T47D (cell line): ENCODE measurements at regions not wholly inside any gene's neighbourhood (a gene's known extent, or its start where the extent isn't known, plus 50 kb on each side); places are given as distances from the start of the nearest gene placed in this dataset.

Source experiments
- DNase-seq, 2 experiments: peaks; one replicate each; pipeline versions ENCODE4 v3.0.0 to v3.0.0-alpha.2; 2011 to 2012; ENCODE audit warnings: low read depth in 1 of 2, low spot score in 1 of 2
- JUND ChIP-seq: IDR thresholded peaks from 2 replicates; pipeline ENCODE4 v1.6.1; 2012; ENCODE audit warnings: low read depth
- in situ Hi-C: cut with HindIII; loops from 2 replicates; pipeline ENCODE4 v1.10.0; 2016; ENCODE audit warnings: low sequenced_read_pairs, low pct_unique_long_range_greater_than_20kb

GRCh38 chr20:57897156-57897874, 187.5 kb upstream of the PMEPA1 start:
- in situ Hi-C loops, result no loop called here
- no peak for DNase-seq
- TF ChIP-seq JUND, result no peak

- DNase-seq, result no peak
- in situ Hi-C loops, result no loop called here
- no peak for TF ChIP-seq JUND
Measured at GRCh38 chr20:57896563-57896962, 186.7 kb upstream of the PMEPA1 start.

GRCh38 chr20:57896017-57896416, 186.2 kb upstream of the PMEPA1 start:
- TF ChIP-seq JUND, result no peak
- in situ Hi-C loops, result no loop called here
- no peak for DNase-seq

GRCh38 chr20:57895161-57895855, 185.5 kb upstream of the PMEPA1 start:
- DNase-seq, result no peak
- in situ Hi-C loops, result no loop called here
- no peak for TF ChIP-seq JUND

- no peak for TF ChIP-seq JUND
- in situ Hi-C loops, result no loop called here
- DNase-seq, result no peak
Measured at GRCh38 chr20:57894522-57894921, 184.7 kb upstream of the PMEPA1 start.

- no peak for DNase-seq
- no peak for TF ChIP-seq JUND
- in situ Hi-C loops, result no loop called here
Measured at GRCh38 chr20:57894096-57894495, 184.3 kb upstream of the PMEPA1 start.

- in situ Hi-C loops, result no loop called here
- no peak for DNase-seq
- TF ChIP-seq JUND, result no peak
Measured at GRCh38 chr20:57893366-57893999, 183.7 kb upstream of the PMEPA1 start.

- DNase-seq, result no peak
- TF ChIP-seq JUND, result no peak
- in situ Hi-C loops, result no loop called here
Measured at GRCh38 chr20:57892471-57892870, 182.7 kb upstream of the PMEPA1 start.

GRCh38 chr20:57891014-57891413, 181.2 kb upstream of the PMEPA1 start:
- DNase-seq, result no peak
- in situ Hi-C loops, result no loop called here
- TF ChIP-seq JUND, result no peak

GRCh38 chr20:57890202-57890800, 180.5 kb upstream of the PMEPA1 start:
- in situ Hi-C loops, result no loop called here
- no peak for TF ChIP-seq JUND
- DNase-seq, result no peak

GRCh38 chr20:57888591-57888990, 178.8 kb upstream of the PMEPA1 start:
- in situ Hi-C loops, result no loop called here
- no peak for DNase-seq
- no peak for TF ChIP-seq JUND

- DNase-seq, result no peak
- in situ Hi-C loops, result no loop called here
- no peak for TF ChIP-seq JUND
Measured at GRCh38 chr20:57884956-57885355, 175.1 kb upstream of the PMEPA1 start.

GRCh38 chr20:57883761-57884160, 173.9 kb upstream of the PMEPA1 start:
- TF ChIP-seq JUND, result no peak
- in situ Hi-C loops, result no loop called here
- DNase-seq, result no peak
